GM18873 (cell line): ENCODE measurements at regions not wholly inside any gene's neighbourhood (a gene's known extent, or its start where the extent isn't known, plus 50 kb on each side); places are given as distances from the start of the nearest gene placed in this dataset.
"Not testable (repeated sequence)": the region's sequence is repeated elsewhere in the genome, so short reads cannot be mapped to it uniquely, and the experiment has no call there.

ENCODE experiments used
- ATAC-seq: cut with Tn5 transposase; IDR thresholded peaks from one replicate; pipeline ENCODE4 v1.9.1; 2021; ENCODE audit warnings: mild to moderate bottlenecking, moderate library complexity, moderate number of reproducible peaks; ENCODE audit not compliant: unreplicated experiment, low FRiP score

GRCh38 chr10:45056806-45057205, 56.1 kb downstream of the ZNF22 start:
- not testable (repeated sequence) for ATAC-seq

GRCh38 chr10:45058580-45058979, 57.9 kb downstream of the ZNF22 start:
- no peak for ATAC-seq

GRCh38 chr10:45058992-45059561, 58.4 kb downstream of the ZNF22 start:
- ATAC-seq: no peak

- no peak for ATAC-seq
Observed at GRCh38 chr10:45059632-45060031, 58.9 kb downstream of the ZNF22 start.

DNA sequence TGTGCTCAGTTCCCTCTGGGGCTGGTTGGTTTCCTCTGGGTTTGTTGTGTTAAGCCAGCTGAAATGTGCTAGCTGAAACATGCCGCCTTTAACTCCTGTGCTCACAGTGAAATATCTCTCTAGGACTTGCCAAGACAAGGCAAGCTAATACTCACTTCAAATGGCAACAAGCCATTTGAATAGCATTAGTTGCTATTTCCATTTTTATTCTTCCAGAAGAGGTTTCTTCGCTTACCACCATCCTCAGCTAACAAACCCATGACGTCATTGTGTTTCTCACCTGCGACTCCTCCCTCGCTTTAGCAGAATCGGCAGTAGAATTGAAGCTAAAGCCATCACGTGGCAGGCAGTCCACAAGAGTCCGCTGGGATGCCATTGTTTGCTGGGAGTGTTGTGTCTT, 61.3 kb downstream of the ZNF22 start:
- ATAC-seq: no peak

DNA sequence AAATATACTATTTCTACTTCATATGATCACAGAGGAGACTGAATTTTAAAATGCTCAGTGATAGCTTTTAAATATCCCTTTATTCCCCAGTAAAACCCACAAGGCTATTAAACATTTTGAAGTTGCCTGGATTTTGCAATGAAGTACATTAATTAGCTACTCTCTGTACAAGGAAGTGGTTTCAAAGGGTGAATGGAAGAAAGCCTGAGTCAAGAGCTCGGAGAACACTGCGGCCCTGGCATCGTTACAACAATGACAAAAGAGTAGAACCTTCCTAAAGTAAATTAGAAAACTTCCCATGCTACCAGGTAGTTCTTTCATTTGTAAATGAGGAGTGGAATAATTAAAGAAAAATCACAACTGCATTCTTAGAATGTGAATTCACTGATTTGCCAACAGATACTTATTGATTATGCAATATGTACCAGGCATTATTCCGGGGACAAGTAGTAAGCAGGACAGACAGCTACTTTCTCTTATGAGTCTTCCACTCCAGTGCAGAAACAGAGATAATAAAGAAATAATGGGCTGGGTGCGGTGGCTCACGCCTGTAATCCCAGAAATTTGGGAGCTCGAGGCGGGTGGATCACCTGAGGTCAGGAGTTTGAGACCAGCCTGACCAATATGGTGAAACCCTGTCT, 63.0 kb downstream of the ZNF22 start:
- no peak for ATAC-seq

DNA sequence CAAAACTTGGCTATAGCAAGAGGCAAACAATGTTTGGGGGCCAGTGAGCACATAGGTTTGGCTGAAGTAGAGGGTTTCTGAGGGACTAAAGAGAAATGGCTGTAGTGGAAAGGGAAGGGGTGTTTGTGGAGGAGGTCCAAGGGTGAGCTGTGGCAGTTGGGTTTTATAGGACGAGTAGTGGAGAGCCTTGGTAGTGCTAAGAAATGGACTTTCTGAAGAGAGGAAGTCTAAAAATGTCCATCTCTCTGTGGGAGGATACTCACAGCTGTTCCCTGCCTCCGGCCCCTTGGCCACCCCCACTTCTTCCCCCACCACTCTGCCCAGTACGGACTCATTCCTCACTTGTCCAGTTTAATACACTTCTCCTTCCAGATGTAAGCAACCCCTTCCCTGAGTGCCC, 64.3 kb downstream of the ZNF22 start:
- no peak for ATAC-seq

GRCh38 chr10:45071043-45071813, 70.5 kb downstream of the ZNF22 start:
- ATAC-seq: no peak

- no peak for ATAC-seq
Observed at GRCh38 chr10:45075216-45075615, 74.5 kb downstream of the ZNF22 start.

DNA sequence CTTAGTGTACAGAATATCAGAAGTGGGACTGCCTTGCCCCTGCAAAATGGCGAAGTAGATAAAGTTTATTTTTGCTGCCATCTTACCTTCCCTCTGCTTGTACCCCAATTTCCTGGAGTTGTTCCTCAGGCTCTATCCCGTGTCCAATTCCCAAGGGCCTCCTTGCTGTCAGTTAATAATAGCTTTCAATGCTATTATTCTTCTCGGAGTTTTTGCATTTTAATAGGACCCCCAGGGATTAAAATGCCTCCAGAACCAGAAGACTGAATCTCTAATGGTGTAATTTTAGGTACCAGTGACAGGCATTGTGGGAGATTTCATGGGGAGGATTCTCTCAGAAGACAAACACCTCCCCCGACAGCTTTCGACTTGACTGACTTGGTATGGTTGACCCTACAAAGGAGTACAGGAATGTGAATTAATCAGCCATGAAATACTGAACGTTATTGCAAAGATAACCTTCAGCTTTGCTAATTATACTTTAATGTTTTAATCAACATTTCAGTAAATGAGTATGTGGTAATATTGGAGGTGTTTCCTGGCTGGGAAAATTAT, 75.2 kb downstream of the ZNF22 start:
- ATAC-seq: no peak

DNA sequence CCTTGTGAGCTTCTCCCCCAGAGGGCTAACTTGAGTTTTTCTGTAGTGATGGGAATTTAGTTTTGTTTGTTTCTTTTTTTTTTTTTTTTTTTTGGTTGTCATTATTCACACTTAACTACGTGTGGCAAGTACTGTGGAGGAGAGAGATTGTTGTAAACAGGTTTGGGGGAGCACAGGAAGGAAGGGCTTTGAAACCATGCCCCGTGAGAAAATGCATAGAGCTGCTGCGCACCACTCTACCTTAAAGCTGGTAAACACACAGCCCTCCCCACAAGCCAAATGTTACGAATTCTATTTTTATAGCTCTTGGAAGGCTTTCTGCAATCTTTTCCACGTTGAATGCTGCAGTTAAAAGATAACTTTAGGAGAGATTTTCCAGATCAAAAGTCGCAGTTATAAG, 76.2 kb downstream of the ZNF22 start:
- no peak for ATAC-seq

GRCh38 chr10:45080331-45080730, 79.6 kb downstream of the ZNF22 start:
- no peak for ATAC-seq

DNA sequence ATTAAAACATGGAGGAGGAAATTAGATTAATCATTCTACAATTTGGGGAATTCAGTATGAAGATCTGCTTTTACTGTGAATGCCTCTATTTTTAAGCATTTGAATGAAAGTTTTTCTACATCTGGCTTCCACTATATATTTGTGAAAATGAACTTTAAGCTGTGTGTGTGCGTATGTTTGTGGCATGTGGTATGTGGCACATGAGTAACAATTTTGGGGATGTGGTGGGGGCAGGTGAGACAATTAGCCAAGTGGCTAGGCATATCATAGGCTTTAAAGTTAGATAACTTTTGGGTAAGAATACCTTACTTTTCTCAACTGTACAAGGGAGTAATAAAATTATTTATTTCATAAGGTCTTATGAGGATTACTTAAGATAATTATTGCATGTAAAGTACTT, 81.5 kb downstream of the ZNF22 start:
- ATAC-seq: no peak

DNA sequence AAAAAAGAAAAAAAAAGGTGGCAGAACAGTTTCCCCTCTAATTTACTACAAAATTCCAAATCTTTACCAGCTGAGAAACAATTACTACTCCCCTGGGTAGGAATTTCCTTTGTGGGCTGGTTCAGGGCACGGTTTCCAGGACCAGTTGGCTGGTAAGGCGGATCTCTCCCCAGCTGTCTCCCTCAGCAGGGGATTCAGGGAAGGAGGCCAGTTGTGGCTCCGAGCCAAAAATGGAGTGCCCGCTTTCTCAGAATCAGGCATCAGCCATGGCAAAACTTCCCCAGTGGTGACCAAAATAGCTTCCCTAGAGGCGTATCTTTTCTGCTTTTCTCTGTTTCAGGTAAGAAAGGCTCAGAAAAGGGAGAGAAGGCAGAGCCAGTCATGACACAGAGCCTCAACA, 91.2 kb downstream of the ZNF22 start:
- no peak for ATAC-seq

DNA sequence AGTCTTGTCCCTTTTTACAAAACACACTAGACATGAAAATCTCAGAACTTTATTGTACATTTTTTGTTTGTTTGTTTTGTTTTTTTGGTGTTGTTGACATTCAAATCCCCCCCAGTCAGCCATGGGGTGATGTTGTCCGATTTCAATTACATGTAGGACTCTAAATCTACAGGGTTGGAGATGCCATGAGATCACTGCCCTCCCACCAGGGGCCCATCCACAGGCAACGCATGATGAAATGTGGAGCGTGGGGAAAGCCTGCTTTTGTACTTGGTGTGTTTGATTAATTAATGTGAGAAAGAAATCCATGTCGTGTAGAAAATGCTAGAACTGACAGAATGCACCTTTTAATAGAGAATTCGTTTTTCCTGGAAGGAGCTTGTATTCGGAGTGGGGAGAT, 93.2 kb downstream of the ZNF22 start:
- no peak for ATAC-seq

- ATAC-seq: no peak
Observed at GRCh38 chr10:45095286-45095685, 94.6 kb downstream of the ZNF22 start.

DNA sequence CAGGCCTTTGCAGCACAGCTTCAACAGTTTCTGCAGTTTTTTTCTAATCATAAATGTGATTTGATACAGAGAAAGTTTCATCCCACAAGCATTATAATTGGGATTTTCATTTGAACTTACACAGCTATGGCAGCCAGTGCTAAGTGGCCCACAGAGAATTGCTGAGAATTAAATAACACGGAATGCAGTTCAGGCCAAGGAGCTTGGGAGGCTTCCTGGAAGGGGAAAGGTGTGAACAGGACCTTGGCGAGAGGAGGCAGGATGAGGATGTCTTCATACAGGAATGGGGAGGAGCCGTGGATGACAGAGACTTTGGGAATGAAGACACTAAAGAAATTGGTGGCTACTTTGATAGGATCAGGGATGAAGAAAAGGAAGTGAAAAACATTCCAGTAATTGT, 95.3 kb downstream of the ZNF22 start:
- no peak for ATAC-seq

DNA sequence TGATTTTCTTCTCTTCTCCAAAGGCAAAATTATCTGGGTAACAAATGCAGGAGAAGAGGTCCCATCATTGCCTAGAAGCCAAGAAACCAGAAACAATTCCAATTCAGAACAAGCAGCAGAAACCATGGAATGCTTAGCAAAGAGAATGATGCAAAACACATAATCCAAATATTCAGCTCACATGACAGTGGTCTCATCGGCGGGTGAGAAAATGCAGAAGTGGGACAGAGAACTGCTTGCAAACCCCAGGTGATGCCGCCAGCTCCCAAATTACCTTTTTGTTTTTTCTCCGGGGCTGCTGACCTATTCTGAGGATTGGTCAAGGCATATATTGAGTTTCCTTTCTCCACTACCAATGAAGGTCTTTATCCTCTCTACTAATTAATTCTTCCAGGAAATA, 99.7 kb downstream of the ZNF22 start:
- no peak for ATAC-seq

- no peak for ATAC-seq
Observed at GRCh38 chr10:45104674-45105073, 104.0 kb downstream of the ZNF22 start.

DNA sequence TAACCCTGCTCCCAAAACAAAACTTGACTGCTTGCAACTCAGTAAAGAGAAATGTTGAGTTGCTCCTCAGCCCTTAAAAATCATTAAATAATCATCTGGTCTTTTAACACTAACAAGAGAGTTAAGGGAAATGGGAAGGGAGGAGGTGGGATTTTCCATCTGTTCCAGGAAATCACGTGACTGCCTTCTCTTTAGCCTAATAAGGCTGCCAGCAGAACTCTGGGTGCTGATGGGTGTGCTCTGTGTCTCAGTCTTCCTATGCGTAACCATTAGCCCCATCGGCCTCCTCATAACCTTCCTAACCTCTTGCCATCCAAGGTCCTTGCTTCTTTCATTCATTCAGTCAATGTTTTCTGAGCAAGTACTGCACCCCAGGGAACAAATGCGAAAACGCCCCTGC, 104.6 kb downstream of the ZNF22 start:
- not testable (repeated sequence) for ATAC-seq

DNA sequence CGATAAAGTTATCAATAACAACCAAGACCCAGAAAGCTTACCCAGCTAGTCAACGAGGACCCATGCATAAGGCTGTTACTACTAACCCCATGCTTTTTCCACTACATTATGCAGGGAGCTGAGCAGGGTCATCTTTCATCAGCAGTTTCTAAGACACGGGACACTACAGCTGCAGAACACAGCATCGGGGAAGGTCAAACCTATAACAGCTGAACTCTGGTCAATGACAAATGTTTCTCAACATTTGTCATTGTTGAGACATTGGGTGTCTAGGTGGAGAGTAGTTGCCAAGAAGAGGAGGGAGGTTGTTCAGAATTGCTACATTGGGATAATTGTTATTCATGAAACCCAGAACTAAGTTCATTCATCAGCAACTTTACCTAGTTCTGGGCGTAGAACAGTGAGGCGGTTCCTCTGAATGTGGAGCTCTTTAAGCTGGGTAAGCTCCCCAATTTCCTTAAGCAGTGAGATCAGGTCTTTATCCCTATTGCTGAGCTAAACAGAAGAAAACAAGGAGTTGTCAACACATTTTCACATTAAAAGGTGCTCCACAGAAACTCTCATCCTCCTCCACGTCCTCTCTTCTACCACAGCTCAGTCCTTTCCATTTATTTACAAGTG, 105.6 kb downstream of the ZNF22 start:
- ATAC-seq: no peak
